Breast epithelium (tissue), 4 donors: ENCODE measurements at regions not wholly inside any gene's neighbourhood (a gene's known extent, or its start where the extent isn't known, plus 50 kb on each side); places are given as distances from the start of the nearest gene placed in this dataset.

ENCODE experiments used
- DNase-seq, 2 donors: peaks; one replicate each; pipeline ENCODE4 v3.0.0-alpha.2; 2019; ENCODE audit warnings: low spot score in 2 of 2
- H3K27ac ChIP-seq, 2 donors: fragments of 200-600 bp; sonication (generic) in 1 of 2; one replicate each; pipeline ENCODE4 v1.5.1; 2016 to 2019; ENCODE audit warnings: mild to moderate bottlenecking in 1 of 2
- H3K27me3 ChIP-seq, 2 donors: fragments of 200-600 bp; sonication (generic) in 1 of 2; one replicate each; pipeline versions ENCODE4 v1.5.1 to v1.6.0; 2017 to 2019; ENCODE audit warnings: control low read depth in 1 of 2, mild to moderate bottlenecking in 1 of 2
- H3K36me3 ChIP-seq: fragments of 200-600 bp; one replicate; pipeline ENCODE4 v1.5.1; 2019
- H3K4me1 ChIP-seq, 2 donors: fragments of 200-600 bp; sonication (generic); one replicate each; pipeline ENCODE4 v1.5.1; 2016 to 2019; ENCODE audit warnings: control low read depth in 1 of 2
- H3K4me3 ChIP-seq, 3 donors: fragments of 200-600 bp; sonication (generic); 1 replicate in 2 of 3; 2 replicates in 1 of 3; pipeline ENCODE4 v1.5.1; 2016 to 2019; ENCODE audit warnings: mild to moderate bottlenecking in 3 of 3, moderate library complexity in 2 of 3
- H3K9me3 ChIP-seq, 2 donors: fragments of 200-600 bp; sonication (generic) in 1 of 2; one replicate each; pipeline ENCODE4 v1.5.1; 2016 to 2019; ENCODE audit warnings: control low read depth in 1 of 2
- CTCF ChIP-seq, 3 donors: fragments of 450-650 bp; IDR thresholded peaks; one replicate each; pipeline ENCODE4 v1.5.1; 2016 to 2017; ENCODE audit warnings: antibody characterized with exemption in 3 of 3, mild to moderate bottlenecking in 3 of 3, moderate library complexity in 3 of 3
- POLR2A ChIP-seq: fragments of 450-650 bp; IDR thresholded peaks from one replicate; pipeline ENCODE4 v1.6.1; 2016; ENCODE audit warnings: antibody characterized with exemption, mild to moderate bottlenecking, moderate library complexity
- POLR2AphosphoS5 ChIP-seq, 3 donors: sonication (generic); formaldehyde crosslinking; IDR thresholded peaks; one replicate each; pipeline ENCODE4 v1.6.1; 2017; ENCODE audit warnings: antibody characterized with exemption in 3 of 3
- intact Hi-C: fragments of 100-400 bp; cut with DNase I; formaldehyde crosslinking; loops from one replicate; pipeline ENCODE4 v1.15.1; 2023; ENCODE audit warnings: low total_unique reads

- Histone ChIP-seq H3K27me3 (no peaks in the 10 kb centered on the region), H3K27ac (peak overlapping the region in 1 of 2 donors; percentile 43), H3K36me3 (no peaks in the 10 kb centered on the region), H3K4me1 (no peaks in the 10 kb centered on the region), H3K9me3 (peaks cover 0 to 7% of the 10 kb centered on the region in 2 donors), H3K4me3 (no peak overlapping the region)
- DNase-seq, result no peak
- TF ChIP-seq POLR2AphosphoS5 (IDR thresholded peaks at IDR 0.05) (no peak), POLR2A (no peak), CTCF (IDR thresholded peaks at IDR 0.05) (no peak)
- intact Hi-C loops, result no loop called here
Measured at GRCh38 chr11:95486979-95487378, 256.0 kb upstream of the SESN3 start.

DNA sequence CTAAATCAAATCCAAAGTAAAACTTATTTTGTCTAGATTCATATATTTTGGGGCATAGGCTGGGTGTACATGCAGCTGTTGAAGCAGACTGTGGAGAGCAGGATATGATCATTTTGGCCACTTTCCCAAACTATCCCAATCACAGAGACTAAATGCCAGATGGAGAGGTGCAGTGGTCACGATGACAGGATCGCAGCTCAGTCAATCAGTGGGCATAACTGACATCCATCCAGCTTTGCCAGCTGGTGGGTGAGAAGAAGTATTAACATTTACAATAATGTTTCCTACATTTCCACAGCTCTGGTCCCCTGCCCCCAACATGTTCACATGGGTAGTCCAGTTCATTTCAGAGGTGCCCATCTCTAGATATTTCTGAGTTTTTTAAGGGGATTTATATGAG, 255.5 kb upstream of the SESN3 start:
- H3K27me3 ChIP-seq, result no peaks in the 10 kb centered on the region
- intact Hi-C loops, result no loop called here
- peaks cover 0 to 7% of the 10 kb centered on the region in 2 donors for H3K9me3 ChIP-seq
- no peak for DNase-seq
- H3K4me1 ChIP-seq, result no peaks in the 10 kb centered on the region
- TF ChIP-seq POLR2AphosphoS5 (IDR thresholded peaks at IDR 0.05) (no peak), POLR2A (no peak), CTCF (IDR thresholded peaks at IDR 0.05) (no peak)
- no peak overlapping the region for H3K4me3 ChIP-seq
- H3K27ac ChIP-seq, result peak overlapping the region in 1 of 2 donors; percentile 43
- H3K36me3 ChIP-seq, result no peaks in the 10 kb centered on the region

DNA sequence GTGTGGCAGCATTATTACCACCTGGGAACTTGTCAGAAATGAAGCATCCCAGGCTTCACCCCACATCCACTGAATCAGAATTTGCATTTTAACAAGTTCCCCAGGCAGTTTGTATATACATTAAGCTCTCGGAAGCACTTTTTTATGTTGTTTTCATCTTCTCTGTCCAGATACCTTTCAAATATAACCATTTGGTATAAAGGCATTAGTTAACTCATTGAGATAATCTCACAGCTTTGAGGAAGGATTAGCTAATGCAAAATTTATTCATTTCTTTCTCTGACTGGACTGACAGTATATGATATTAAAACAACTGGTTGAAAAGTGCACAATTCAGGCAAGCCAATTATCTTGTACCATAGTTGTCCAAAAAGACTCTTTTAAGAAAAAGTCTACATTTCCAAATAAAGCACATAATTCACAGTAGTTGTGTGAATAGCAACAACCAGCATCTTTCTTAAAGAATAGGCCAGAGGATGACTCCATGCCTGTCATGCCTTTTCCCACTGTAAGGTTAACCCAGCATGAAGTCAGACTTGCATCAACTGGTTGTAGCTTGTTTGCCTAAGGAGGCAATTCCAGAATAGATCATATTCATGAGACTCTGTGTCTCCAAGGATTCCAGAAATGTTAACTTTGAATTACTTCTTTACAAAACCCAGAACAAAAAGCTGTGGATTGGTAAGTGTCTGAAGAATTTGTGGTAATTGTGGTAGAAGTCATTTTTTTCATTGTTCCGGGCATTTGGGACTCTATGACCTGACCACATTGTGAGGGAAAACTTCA, 254.3 kb upstream of the SESN3 start:
- no peak for DNase-seq
- intact Hi-C loops, result no loop called here
- H3K4me1 ChIP-seq, result no peaks in the 10 kb centered on the region
- H3K36me3 ChIP-seq, result no peaks in the 10 kb centered on the region
- H3K4me3 ChIP-seq, result no peak overlapping the region
- no peaks in the 10 kb centered on the region for H3K27me3 ChIP-seq
- H3K9me3 ChIP-seq, result peaks cover 0 to under 1% of the 10 kb centered on the region in 2 donors
- H3K27ac ChIP-seq, result peak overlapping the region; percentile 43 to 61
- TF ChIP-seq POLR2A (no peak), POLR2AphosphoS5 (IDR thresholded peaks at IDR 0.05) (no peak), CTCF (IDR thresholded peaks at IDR 0.05) (no peak)

DNA sequence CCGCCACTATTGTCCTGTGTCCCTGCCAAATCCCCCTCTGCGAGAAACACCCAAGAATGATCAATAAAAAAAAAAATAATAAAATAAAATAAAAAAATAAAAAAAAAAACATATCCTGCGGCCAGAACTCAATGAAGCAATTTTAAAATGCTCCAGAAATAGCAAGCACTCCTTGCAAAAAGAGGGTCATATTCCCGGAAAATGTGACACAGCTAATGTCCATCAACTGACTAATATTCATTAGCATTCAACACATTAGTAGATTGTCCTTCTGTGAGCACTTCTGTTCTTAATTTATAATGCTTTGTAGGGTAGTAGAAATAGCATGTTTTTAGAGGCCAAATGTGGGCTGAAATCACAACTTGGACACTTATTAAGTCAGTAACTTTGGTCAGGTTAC, 252.3 kb upstream of the SESN3 start:
- Histone ChIP-seq H3K27ac (no peak overlapping the region), H3K9me3 (no peaks in the 10 kb centered on the region), H3K36me3 (no peaks in the 10 kb centered on the region), H3K27me3 (no peaks in the 10 kb centered on the region), H3K4me1 (no peaks in the 10 kb centered on the region), H3K4me3 (no peak overlapping the region)
- DNase-seq, result no peak
- intact Hi-C loops, result no loop called here
- TF ChIP-seq POLR2A, result no peak
- TF ChIP-seq CTCF (IDR thresholded peaks at IDR 0.05), result no peak
- TF ChIP-seq POLR2AphosphoS5 (IDR thresholded peaks at IDR 0.05), result no peak

GRCh38 chr11:95478003-95478402, 247.0 kb upstream of the SESN3 start:
- H3K4me1 ChIP-seq, result no peaks in the 10 kb centered on the region
- TF ChIP-seq CTCF (IDR thresholded peaks at IDR 0.05) (no peak), POLR2A (no peak), POLR2AphosphoS5 (IDR thresholded peaks at IDR 0.05) (no peak)
- no peak overlapping the region for H3K27ac ChIP-seq
- no peak overlapping the region for H3K4me3 ChIP-seq
- H3K9me3 ChIP-seq, result no peaks in the 10 kb centered on the region
- no peaks in the 10 kb centered on the region for H3K36me3 ChIP-seq
- no peak for DNase-seq
- H3K27me3 ChIP-seq, result no peaks in the 10 kb centered on the region
- intact Hi-C loops, result no loop called here
